Neural cell (in vitro differentiated cells): ENCODE measurements at regions not wholly inside any gene's neighbourhood (a gene's known extent, or its start where the extent isn't known, plus 50 kb on each side); places are given as distances from the start of the nearest gene placed in this dataset.

Experiments used
- H2AFZ ChIP-seq: fragments of 200-600, 300-800 bp; sonication (generic), shearing (Covaris generic); 2 replicates; pipeline ENCODE4 v1.6.0; 2014; ENCODE audit warnings: low read depth, mild to moderate bottlenecking, antibody characterized with exemption, low read length, moderate library complexity
- H3F3A ChIP-seq: fragments of 200-600 bp; shearing (Covaris generic); 2 replicates; pipeline ENCODE4 v1.6.1; 2016; ENCODE audit warnings: mild to moderate bottlenecking, moderate library complexity, mixed read lengths, antibody characterized with exemption, low read length; ENCODE audit not compliant: insufficient read depth, poor library complexity, severe bottlenecking
- H3K27ac ChIP-seq: fragments of 200-600, 300-800 bp; sonication (generic), shearing (Covaris generic); 2 replicates; pipeline ENCODE4 v1.5.1; 2014; ENCODE audit warnings: mild to moderate bottlenecking, low read length, moderate library complexity
- H3K27me3 ChIP-seq: fragments of 300-800, 200-600 bp; sonication (generic), shearing (Covaris generic); 2 replicates; pipeline ENCODE4 v1.6.0; 2014; ENCODE audit warnings: mild to moderate bottlenecking, low read depth, low read length, moderate library complexity; ENCODE audit not compliant: insufficient read depth
- H3K36me3 ChIP-seq: fragments of 300-800, 200-600 bp; sonication (generic), shearing (Covaris generic); 2 replicates; pipeline ENCODE4 v1.5.1; 2014; ENCODE audit warnings: mild to moderate bottlenecking, antibody characterized with exemption, low read length, moderate library complexity; ENCODE audit not compliant: insufficient read depth
- H3K4me2 ChIP-seq: fragments of 300-800, 200-600 bp; sonication (generic), shearing (Covaris generic); 2 replicates; pipeline ENCODE4 v1.6.0; 2014; ENCODE audit warnings: mild to moderate bottlenecking, low read length
- H3K4me3 ChIP-seq: fragments of 300-800, 200-600 bp; sonication (generic), shearing (Covaris generic); 2 replicates; pipeline ENCODE4 v1.5.1; 2014; ENCODE audit warnings: mild to moderate bottlenecking, low read length, moderate library complexity
- H3K79me2 ChIP-seq: fragments of 200-600 bp; shearing (Covaris generic); replicated peaks from 2 replicates; pipeline ENCODE4 v1.6.0; 2014; ENCODE audit warnings: mild to moderate bottlenecking, low read length, moderate library complexity; ENCODE audit not compliant: insufficient read depth
- H3K9ac ChIP-seq: fragments of 300-800, 200-600 bp; sonication (generic), shearing (Covaris generic); 2 replicates; pipeline ENCODE4 v1.6.1; 2016; ENCODE audit warnings: mild to moderate bottlenecking, low read length, mixed read lengths
- H3K9me2 ChIP-seq: fragments of 200-600 bp; shearing (Covaris generic); 2 replicates; pipeline ENCODE4 v1.6.1; 2016; ENCODE audit warnings: mild to moderate bottlenecking, low read length, mixed read lengths; ENCODE audit not compliant: insufficient read depth
- H3K9me3 ChIP-seq: fragments of 200-600, 300-800 bp; sonication (generic), shearing (Covaris generic); 2 replicates; pipeline ENCODE4 v1.6.1; 2016; ENCODE audit warnings: mild to moderate bottlenecking, mixed run types, low read length, moderate library complexity, mixed read lengths
- H4K20me1 ChIP-seq: fragments of 200-600 bp; shearing (Covaris generic); 2 replicates; pipeline ENCODE4 v1.6.1; 2016; ENCODE audit warnings: mild to moderate bottlenecking, mixed run types; ENCODE audit not compliant: insufficient read depth
- EP300 ChIP-seq: fragments of 450-650 bp; conservative IDR thresholded peaks from 2 replicates; pipeline ENCODE4 v1.6.1; 2014; ENCODE audit warnings: antibody characterized with exemption, mild to moderate bottlenecking, moderate library complexity; ENCODE audit not compliant: poor library complexity, severe bottlenecking
- EZH2 ChIP-seq: fragments of 200-600, 300-800 bp; shearing (Covaris generic), sonication (generic); IDR thresholded peaks from 2 replicates; pipeline ENCODE4 v1.6.1; 2014; ENCODE audit warnings: antibody characterized with exemption, low read length, borderline replicate concordance, mild to moderate bottlenecking; ENCODE audit not compliant: insufficient read depth, poor library complexity, severe bottlenecking
- MXI1 ChIP-seq: fragments of 450-650 bp; conservative IDR thresholded peaks from 2 replicates; pipeline ENCODE4 v1.6.1; 2014; ENCODE audit warnings: antibody characterized with exemption, mild to moderate bottlenecking; ENCODE audit not compliant: poor library complexity, severe bottlenecking
- POLR2AphosphoS5 ChIP-seq: IDR thresholded peaks from 2 replicates; pipeline ENCODE4 v1.6.1; 2012
- RAD21 ChIP-seq: fragments of 450-650 bp; conservative IDR thresholded peaks from 2 replicates; pipeline ENCODE4 v1.6.1; 2014; ENCODE audit warnings: antibody characterized with exemption, mild to moderate bottlenecking, moderate library complexity
- SMC3 ChIP-seq: fragments of 450-650 bp; conservative IDR thresholded peaks from 2 replicates; pipeline ENCODE4 v1.6.1; 2014; ENCODE audit warnings: antibody characterized with exemption, mild to moderate bottlenecking, moderate library complexity; ENCODE audit not compliant: poor library complexity
- TAF1 ChIP-seq: IDR thresholded peaks from 2 replicates; pipeline ENCODE4 v1.6.1; 2012; ENCODE audit warnings: low read depth
- TF ChIP-seq, protein P1 (sequence below): IDR thresholded peaks from 2 replicates; pipeline ENCODE4 v1.6.1; 2012; ENCODE audit warnings: borderline replicate concordance
- TF ChIP-seq, protein P2 (sequence below): fragments of 450-650 bp; IDR thresholded peaks from 2 replicates; pipeline ENCODE4 v1.5.1; 2014; ENCODE audit warnings: antibody characterized with exemption, mild to moderate bottlenecking, moderate library complexity; ENCODE audit not compliant: poor library complexity, severe bottlenecking

DNA sequence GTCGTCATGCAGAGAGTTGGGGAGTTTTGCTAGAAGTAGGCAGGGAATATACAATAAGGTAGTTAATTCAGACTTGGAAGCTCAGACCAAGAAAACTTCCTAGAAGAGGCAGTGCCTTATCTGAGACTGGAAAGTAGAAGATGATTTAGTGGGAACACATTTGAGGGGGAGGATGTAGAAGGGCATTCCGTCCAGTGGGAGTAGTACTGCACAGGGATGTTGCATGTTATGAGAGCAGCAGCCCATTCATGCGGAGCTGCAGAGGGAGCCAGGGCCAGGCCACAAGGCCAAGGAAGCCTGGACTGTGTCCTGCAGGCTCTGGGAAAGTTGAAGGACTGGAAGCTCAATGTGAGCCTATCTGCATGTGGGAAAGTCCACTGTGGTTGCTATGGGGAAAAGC lies 344.5 kb upstream of the EEF2KMT start:
- H3K27ac ChIP-seq = no peak overlapping the region
- no peak overlapping the region for H2AFZ ChIP-seq
- H4K20me1 ChIP-seq = no peaks in the 10 kb centered on the region
- no peak overlapping the region for H3K4me2 ChIP-seq
- peaks cover 7% of the 10 kb centered on the region for H3K27me3 ChIP-seq
- H3K9me2 ChIP-seq = no peaks in the 10 kb centered on the region
- no peak overlapping the region for H3K4me3 ChIP-seq
- no peaks in the 10 kb centered on the region for H3K9me3 ChIP-seq
- no peaks in the 10 kb centered on the region for H3F3A ChIP-seq
- TF ChIP-seq SMC3 = no peak
- no peak for TF ChIP-seq MXI1
- TF ChIP-seq TAF1 = no peak
- TF ChIP-seq, protein P1, sequence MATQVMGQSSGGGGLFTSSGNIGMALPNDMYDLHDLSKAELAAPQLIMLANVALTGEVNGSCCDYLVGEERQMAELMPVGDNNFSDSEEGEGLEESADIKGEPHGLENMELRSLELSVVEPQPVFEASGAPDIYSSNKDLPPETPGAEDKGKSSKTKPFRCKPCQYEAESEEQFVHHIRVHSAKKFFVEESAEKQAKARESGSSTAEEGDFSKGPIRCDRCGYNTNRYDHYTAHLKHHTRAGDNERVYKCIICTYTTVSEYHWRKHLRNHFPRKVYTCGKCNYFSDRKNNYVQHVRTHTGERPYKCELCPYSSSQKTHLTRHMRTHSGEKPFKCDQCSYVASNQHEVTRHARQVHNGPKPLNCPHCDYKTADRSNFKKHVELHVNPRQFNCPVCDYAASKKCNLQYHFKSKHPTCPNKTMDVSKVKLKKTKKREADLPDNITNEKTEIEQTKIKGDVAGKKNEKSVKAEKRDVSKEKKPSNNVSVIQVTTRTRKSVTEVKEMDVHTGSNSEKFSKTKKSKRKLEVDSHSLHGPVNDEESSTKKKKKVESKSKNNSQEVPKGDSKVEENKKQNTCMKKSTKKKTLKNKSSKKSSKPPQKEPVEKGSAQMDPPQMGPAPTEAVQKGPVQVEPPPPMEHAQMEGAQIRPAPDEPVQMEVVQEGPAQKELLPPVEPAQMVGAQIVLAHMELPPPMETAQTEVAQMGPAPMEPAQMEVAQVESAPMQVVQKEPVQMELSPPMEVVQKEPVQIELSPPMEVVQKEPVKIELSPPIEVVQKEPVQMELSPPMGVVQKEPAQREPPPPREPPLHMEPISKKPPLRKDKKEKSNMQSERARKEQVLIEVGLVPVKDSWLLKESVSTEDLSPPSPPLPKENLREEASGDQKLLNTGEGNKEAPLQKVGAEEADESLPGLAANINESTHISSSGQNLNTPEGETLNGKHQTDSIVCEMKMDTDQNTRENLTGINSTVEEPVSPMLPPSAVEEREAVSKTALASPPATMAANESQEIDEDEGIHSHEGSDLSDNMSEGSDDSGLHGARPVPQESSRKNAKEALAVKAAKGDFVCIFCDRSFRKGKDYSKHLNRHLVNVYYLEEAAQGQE = no peak
- TF ChIP-seq EZH2 = no peak
- TF ChIP-seq RAD21 = no peak
- TF ChIP-seq, protein P2, sequence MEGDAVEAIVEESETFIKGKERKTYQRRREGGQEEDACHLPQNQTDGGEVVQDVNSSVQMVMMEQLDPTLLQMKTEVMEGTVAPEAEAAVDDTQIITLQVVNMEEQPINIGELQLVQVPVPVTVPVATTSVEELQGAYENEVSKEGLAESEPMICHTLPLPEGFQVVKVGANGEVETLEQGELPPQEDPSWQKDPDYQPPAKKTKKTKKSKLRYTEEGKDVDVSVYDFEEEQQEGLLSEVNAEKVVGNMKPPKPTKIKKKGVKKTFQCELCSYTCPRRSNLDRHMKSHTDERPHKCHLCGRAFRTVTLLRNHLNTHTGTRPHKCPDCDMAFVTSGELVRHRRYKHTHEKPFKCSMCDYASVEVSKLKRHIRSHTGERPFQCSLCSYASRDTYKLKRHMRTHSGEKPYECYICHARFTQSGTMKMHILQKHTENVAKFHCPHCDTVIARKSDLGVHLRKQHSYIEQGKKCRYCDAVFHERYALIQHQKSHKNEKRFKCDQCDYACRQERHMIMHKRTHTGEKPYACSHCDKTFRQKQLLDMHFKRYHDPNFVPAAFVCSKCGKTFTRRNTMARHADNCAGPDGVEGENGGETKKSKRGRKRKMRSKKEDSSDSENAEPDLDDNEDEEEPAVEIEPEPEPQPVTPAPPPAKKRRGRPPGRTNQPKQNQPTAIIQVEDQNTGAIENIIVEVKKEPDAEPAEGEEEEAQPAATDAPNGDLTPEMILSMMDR = no peak
- TF ChIP-seq POLR2AphosphoS5 = no peak
- TF ChIP-seq EP300 = no peak
- no peaks in the 10 kb centered on the region for H3K79me2 ChIP-seq
- H3K9ac ChIP-seq = no peak overlapping the region
- no peaks in the 10 kb centered on the region for H3K36me3 ChIP-seq

DNA sequence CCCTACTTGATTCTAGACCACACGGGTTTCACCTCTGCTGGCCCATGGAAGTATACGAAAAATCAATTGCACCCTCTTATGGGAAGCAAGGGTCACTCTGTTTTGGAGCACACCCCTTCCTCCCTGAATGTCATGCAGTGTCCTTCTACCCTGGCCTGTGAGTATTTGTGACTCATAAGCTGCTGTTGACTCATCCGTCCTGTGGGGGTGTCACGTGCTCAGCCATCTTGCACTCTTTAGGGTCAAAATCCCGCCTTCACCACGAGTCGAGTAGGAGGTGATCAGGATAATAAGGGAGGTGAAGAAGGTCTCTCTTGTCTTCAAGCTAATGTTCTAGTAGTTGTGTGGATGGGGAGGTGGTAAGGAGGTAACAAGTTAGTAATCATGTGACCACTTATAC lies 341.0 kb upstream of the EEF2KMT start:
- Histone ChIP-seq H3F3A (no peaks in the 10 kb centered on the region), H3K9me3 (no peaks in the 10 kb centered on the region), H3K27me3 (no peaks in the 10 kb centered on the region), H3K4me2 (no peak overlapping the region), H3K27ac (no peak overlapping the region), H4K20me1 (no peaks in the 10 kb centered on the region), H3K9ac (no peak overlapping the region), H3K36me3 (no peaks in the 10 kb centered on the region), H3K4me3 (no peak overlapping the region), H3K79me2 (no peaks in the 10 kb centered on the region), H3K9me2 (no peaks in the 10 kb centered on the region), H2AFZ (no peak overlapping the region)
- TF ChIP-seq, protein P1 = no peak
- TF ChIP-seq TAF1 = no peak
- no peak for TF ChIP-seq EP300
- no peak for TF ChIP-seq RAD21
- TF ChIP-seq, protein P2 = no peak
- TF ChIP-seq POLR2AphosphoS5 = no peak
- no peak for TF ChIP-seq SMC3
- no peak for TF ChIP-seq EZH2
- TF ChIP-seq MXI1 = no peak
